IMR-90 (cell line): ENCODE measurements at regions not wholly inside any gene's neighbourhood (a gene's known extent, or its start where the extent isn't known, plus 50 kb on each side); places are given as distances from the start of the nearest gene placed in this dataset.
"Not testable (repeated sequence)": the region's sequence is repeated elsewhere in the genome, so short reads cannot be mapped to it uniquely, and the experiment has no call there.

Experiments used
- ATAC-seq: fragments of 200-7000 bp; cut with Tn5 transposase; 2 replicates; pipeline ENCODE4 v1.9.1; 2020; ENCODE audit warnings: low read depth, mild to moderate bottlenecking, moderate library complexity
- BruUV-seq: library from RNA; stranded (reverse); fragments of 400-500 nt; replicated peaks from 2 replicates; lab custom pipeline; 2021; lab: Mats Ljungman, UMichigan
- CTCF ChIA-PET: fragments of 300-600 bp; formaldehyde crosslinking; extraction: SDS; loops from one replicate; lab custom pipeline; 2021; ENCODE audit warnings: antibody characterized with exemption; lab: Yijun Ruan, JAX
- POLR2A ChIA-PET: fragments of 300-600 bp; sonication (Branson Sonifier 250); formaldehyde crosslinking; loops from one replicate; lab custom pipeline; 2022; ENCODE audit warnings: antibody characterized with exemption; ENCODE audit not compliant: unreplicated experiment; lab: Charles Lee
- DNase-seq: peaks from one replicate; pipeline ENCODE4 v3.0.0; 2013
- H2AFZ ChIP-seq: replicated peaks from 2 replicates; pipeline ENCODE3; 2013; ENCODE audit warnings: low read length, mild to moderate bottlenecking; ENCODE audit not compliant: poor library complexity
- H2AK5ac ChIP-seq: 2 replicates; pipeline ENCODE4 v1.6.1; 2013; ENCODE audit warnings: low read depth, low read length, inconsistent platforms
- H2AK9ac ChIP-seq: replicated peaks from 2 replicates; pipeline ENCODE3; 2013; ENCODE audit warnings: mild to moderate bottlenecking, low read depth, low read length, moderate library complexity; ENCODE audit not compliant: poor library complexity
- H2BK120ac ChIP-seq: 2 replicates; pipeline ENCODE4 v1.6.1; 2013; ENCODE audit warnings: low read depth, low read length, inconsistent platforms
- H2BK15ac ChIP-seq: 3 replicates; pipeline ENCODE4 v1.6.1; 2013; ENCODE audit warnings: low read depth, low read length, inconsistent platforms
- H2BK20ac ChIP-seq: 2 replicates; pipeline ENCODE4 v1.6.1; 2013; ENCODE audit warnings: low read depth, mild to moderate bottlenecking, inconsistent platforms, low read length, moderate library complexity
- H2BK5ac ChIP-seq: 2 replicates; pipeline ENCODE4 v1.6.1; 2013; ENCODE audit warnings: mild to moderate bottlenecking, low read depth, low read length, inconsistent platforms; ENCODE audit not compliant: poor library complexity, severe bottlenecking
- H3K14ac ChIP-seq: replicated peaks from 2 replicates; pipeline ENCODE4 v1.6.1; 2013; ENCODE audit warnings: low read depth, low read length, inconsistent platforms
- H3K18ac ChIP-seq: 2 replicates; pipeline ENCODE4 v1.6.1; 2013; ENCODE audit warnings: low read depth, low read length, control low read depth
- H3K23ac ChIP-seq: 2 replicates; pipeline ENCODE4 v1.6.1; 2013; ENCODE audit warnings: low read depth, low read length, inconsistent platforms
- H3K27ac ChIP-seq: 2 replicates; pipeline ENCODE4 v1.5.1; 2013; ENCODE audit warnings: mild to moderate bottlenecking, control low read depth, low read length; ENCODE audit not compliant: insufficient read depth
- H3K27me3 ChIP-seq: 2 replicates; pipeline ENCODE4 v1.6.1; 2013; ENCODE audit warnings: low read length; ENCODE audit not compliant: control insufficient read depth, insufficient read depth
- H3K36me3 ChIP-seq: 2 replicates; pipeline ENCODE4 v1.6.1; 2013; ENCODE audit warnings: low read length, mixed read lengths; ENCODE audit not compliant: control insufficient read depth, insufficient read depth
- H3K4ac ChIP-seq: 2 replicates; pipeline ENCODE4 v1.6.1; 2013; ENCODE audit warnings: low read depth, low read length, inconsistent platforms
- H3K4me1 ChIP-seq: 2 replicates; pipeline ENCODE4 v1.6.1; 2013; ENCODE audit warnings: low read length, mixed read lengths; ENCODE audit not compliant: control insufficient read depth, insufficient read depth
- H3K4me2 ChIP-seq: 2 replicates; pipeline ENCODE4 v1.6.1; 2013; ENCODE audit warnings: low read depth, mild to moderate bottlenecking, control low read depth, low read length, moderate library complexity
- H3K4me3 ChIP-seq: 2 replicates; pipeline ENCODE4 v1.5.1; 2013; ENCODE audit warnings: low read depth, mild to moderate bottlenecking, control low read depth, low read length, moderate library complexity; ENCODE audit not compliant: insufficient read depth
- H3K56ac ChIP-seq: 2 replicates; pipeline ENCODE4 v1.6.1; 2013; ENCODE audit warnings: low read length, inconsistent platforms; ENCODE audit not compliant: insufficient read depth; ENCODE audit errors: extremely low read depth
- H3K79me1 ChIP-seq, 2 experiments: 2 replicates each; pipeline ENCODE4 v1.6.1; 2013; ENCODE audit warnings: low read length in 2 of 2, inconsistent platforms in 1 of 2, low read depth in 1 of 2
- H3K9ac ChIP-seq: 2 replicates; pipeline ENCODE4 v1.6.1; 2013; ENCODE audit warnings: low read depth, low read length, control low read depth
- H3K9me1 ChIP-seq: 2 replicates; pipeline ENCODE4 v1.6.1; 2013; ENCODE audit warnings: low read length, inconsistent platforms; ENCODE audit not compliant: insufficient read depth
- H3K9me3 ChIP-seq: 2 replicates; pipeline ENCODE4 v1.6.1; 2013; ENCODE audit warnings: low read length; ENCODE audit not compliant: control insufficient read depth, insufficient read depth
- H4K20me1 ChIP-seq: 2 replicates; pipeline ENCODE4 v1.6.1; 2013; ENCODE audit warnings: low read length, inconsistent platforms; ENCODE audit not compliant: insufficient read depth
- H4K5ac ChIP-seq: 2 replicates; pipeline ENCODE4 v1.6.1; 2013; ENCODE audit warnings: mild to moderate bottlenecking, low read depth, low read length, control low read depth
- H4K8ac ChIP-seq, 2 experiments: 2 replicates each; pipeline ENCODE4 v1.6.1; 2013; ENCODE audit warnings: low read depth in 2 of 2, low read length in 2 of 2, control low read depth in 1 of 2, inconsistent platforms in 1 of 2
- H4K91ac ChIP-seq: 2 replicates; pipeline ENCODE4 v1.6.1; 2013; ENCODE audit warnings: low read depth, low read length, inconsistent platforms; ENCODE audit not compliant: insufficient read depth
- WGBS, 2 experiments: methylation state at CpG; one replicate each; pipeline versions ENCODE4 v1.1.5 to v1.1.7; 2013; ENCODE audit warnings: missing lambda C conversion rate in 2 of 2; ENCODE audit not compliant: insufficient read length in 1 of 2; ENCODE audit errors: extremely low coverage in 2 of 2; 5-methylcytosine and 5-hydroxymethylcytosine counted together
- dilution Hi-C: fragments of 300-500 bp; cut with HindIII; formaldehyde crosslinking; loops from one replicate; pipeline ENCODE4 v1.14.3; 2018; ENCODE audit warnings: low sequenced_read_pairs; ENCODE audit not compliant: unreplicated experiment
- in situ Hi-C: fragments of 300-500 bp; cut with MboI; formaldehyde crosslinking; loops from 3 replicates; pipeline ENCODE4 v1.14.3; 2019; ENCODE audit warnings: low sequenced_read_pairs, inconsistent platforms, mixed read lengths
- intact Hi-C: fragments of 100-400 bp; cut with micrococcal nuclease; formaldehyde crosslinking; loops from 2 replicates; pipeline ENCODE4 v1.10.0; 2022

DNA sequence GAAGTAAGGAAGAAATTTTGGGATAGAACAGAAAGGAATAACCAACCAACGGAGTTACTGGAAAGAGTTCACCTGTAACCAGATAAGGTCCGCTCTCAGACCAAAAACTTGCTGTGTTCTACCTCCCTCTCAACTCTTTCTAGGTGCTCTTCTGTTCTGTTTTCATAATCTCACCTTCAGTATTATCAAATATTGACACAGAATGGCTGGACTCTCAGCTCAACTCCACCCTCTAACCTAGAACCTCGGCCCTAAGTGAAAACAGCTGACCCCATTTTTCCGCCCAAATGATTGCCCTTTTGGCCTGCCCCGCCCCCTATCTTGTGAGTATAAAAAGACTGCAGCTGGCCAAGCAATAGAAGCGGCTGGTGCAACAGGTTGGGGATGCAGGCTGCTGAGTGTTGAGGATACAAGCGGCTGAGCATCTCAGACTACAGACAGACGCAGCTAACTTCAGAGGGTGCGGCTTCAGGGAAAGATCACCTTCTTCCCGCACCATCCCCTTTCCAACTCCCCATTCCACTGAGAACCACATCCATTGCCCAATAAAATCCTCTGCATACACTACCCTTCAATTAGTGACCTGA, 406.5 kb downstream of the PRIM2 start:
- H3K4me3 ChIP-seq, H3K4ac ChIP-seq, H3K9me1 ChIP-seq, H2AK5ac ChIP-seq, H4K91ac ChIP-seq, H2AFZ ChIP-seq, H3K27ac ChIP-seq, H3K9ac ChIP-seq, H4K20me1 ChIP-seq, H3K27me3 ChIP-seq, H3K9me3 ChIP-seq, H3K4me2 ChIP-seq, H3K56ac ChIP-seq, H2BK15ac ChIP-seq, H3K4me1 ChIP-seq, POLR2A ChIA-PET, in situ Hi-C loops, H2BK5ac ChIP-seq, H3K23ac ChIP-seq, H3K18ac ChIP-seq, dilution Hi-C loops, H2BK20ac ChIP-seq, H3K36me3 ChIP-seq, CTCF ChIA-PET, H4K5ac ChIP-seq, ATAC-seq, intact Hi-C loops, H3K14ac ChIP-seq, H2AK9ac ChIP-seq, H4K8ac ChIP-seq, DNase-seq, H3K79me1 ChIP-seq, H2BK120ac ChIP-seq, BruUV-seq: not testable (repeated sequence)
- no CpG with 5 or more reads among the region's 10 CpGs for WGBS, 2 experiments

GRCh38 chr6:57729407-57729806, 412.0 kb downstream of the PRIM2 start:
- H3K4me1 ChIP-seq, BruUV-seq, dilution Hi-C loops, ATAC-seq, H2AK5ac ChIP-seq, H3K27ac ChIP-seq, CTCF ChIA-PET, in situ Hi-C loops, H3K23ac ChIP-seq, H3K9me1 ChIP-seq, H4K91ac ChIP-seq, H3K79me1 ChIP-seq, H3K9ac ChIP-seq, H2BK5ac ChIP-seq, H3K4me3 ChIP-seq, H2BK20ac ChIP-seq, H3K9me3 ChIP-seq, H4K8ac ChIP-seq, H2BK15ac ChIP-seq, H3K4ac ChIP-seq, H4K20me1 ChIP-seq, H3K56ac ChIP-seq, intact Hi-C loops, H2AFZ ChIP-seq, H3K14ac ChIP-seq, H4K5ac ChIP-seq, H3K36me3 ChIP-seq, H3K4me2 ChIP-seq, H3K18ac ChIP-seq, H3K27me3 ChIP-seq, H2BK120ac ChIP-seq, POLR2A ChIA-PET, DNase-seq, H2AK9ac ChIP-seq: not testable (repeated sequence)
- no CpG with 5 or more reads among the region's 2 CpGs for WGBS, 2 experiments
